ENCODE measurements at regions not wholly inside any gene's neighbourhood (a gene's known extent, or its start where the extent isn't known, plus 50 kb on each side); places are given as distances from the start of the nearest gene placed in this dataset.

DNA sequence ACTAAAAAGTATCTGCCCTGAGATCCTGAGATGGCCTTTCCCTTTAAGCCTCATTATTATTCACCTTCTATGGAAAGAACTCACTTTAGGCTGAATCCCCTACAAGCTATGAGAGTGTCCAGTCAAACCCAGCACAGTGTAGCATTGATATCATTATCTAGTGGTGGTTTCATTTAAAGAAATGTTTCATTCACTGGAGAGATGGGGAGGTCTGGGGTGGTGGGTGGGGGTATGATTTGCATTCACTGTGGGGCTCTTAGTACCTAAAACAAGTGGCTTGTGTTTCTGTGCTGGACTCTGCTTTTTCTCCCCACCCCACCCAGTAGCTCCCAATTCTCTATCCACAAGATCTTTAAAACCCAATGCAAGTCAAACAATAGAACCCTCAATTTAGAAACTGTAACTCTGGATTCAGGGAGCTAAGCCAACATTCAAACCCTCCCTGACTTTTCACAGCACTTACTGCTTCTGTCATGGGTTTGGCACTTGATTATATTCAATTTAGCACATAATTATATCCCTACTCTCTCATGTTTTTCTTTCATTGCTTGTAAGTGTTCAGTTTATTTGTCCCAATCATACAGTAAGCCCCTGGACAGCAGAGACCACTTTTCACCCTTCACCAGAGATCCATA, 310.5 kb upstream of the THBS1 start:
- TF ChIP-seq, protein P1, sequence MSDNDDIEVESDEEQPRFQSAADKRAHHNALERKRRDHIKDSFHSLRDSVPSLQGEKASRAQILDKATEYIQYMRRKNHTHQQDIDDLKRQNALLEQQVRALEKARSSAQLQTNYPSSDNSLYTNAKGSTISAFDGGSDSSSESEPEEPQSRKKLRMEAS (IDR thresholded peaks at IDR 0.05; ENCODE audit: low read depth): no peak
- TF ChIP-seq, protein P2, sequence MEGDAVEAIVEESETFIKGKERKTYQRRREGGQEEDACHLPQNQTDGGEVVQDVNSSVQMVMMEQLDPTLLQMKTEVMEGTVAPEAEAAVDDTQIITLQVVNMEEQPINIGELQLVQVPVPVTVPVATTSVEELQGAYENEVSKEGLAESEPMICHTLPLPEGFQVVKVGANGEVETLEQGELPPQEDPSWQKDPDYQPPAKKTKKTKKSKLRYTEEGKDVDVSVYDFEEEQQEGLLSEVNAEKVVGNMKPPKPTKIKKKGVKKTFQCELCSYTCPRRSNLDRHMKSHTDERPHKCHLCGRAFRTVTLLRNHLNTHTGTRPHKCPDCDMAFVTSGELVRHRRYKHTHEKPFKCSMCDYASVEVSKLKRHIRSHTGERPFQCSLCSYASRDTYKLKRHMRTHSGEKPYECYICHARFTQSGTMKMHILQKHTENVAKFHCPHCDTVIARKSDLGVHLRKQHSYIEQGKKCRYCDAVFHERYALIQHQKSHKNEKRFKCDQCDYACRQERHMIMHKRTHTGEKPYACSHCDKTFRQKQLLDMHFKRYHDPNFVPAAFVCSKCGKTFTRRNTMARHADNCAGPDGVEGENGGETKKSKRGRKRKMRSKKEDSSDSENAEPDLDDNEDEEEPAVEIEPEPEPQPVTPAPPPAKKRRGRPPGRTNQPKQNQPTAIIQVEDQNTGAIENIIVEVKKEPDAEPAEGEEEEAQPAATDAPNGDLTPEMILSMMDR (IDR thresholded peaks at IDR 0.05): no peak
- TF ChIP-seq POLR2AphosphoS5 (IDR thresholded peaks at IDR 0.05; ENCODE audit: low read depth, low read length) (no peak), MXI1 (IDR thresholded peaks at IDR 0.05; ENCODE audit: low read depth, low read length) (no peak), RFX5 (IDR thresholded peaks at IDR 0.05; ENCODE audit: low read length) (no peak), RCOR1 (IDR thresholded peaks at IDR 0.05; ENCODE audit: low read length) (no peak)
- TF ChIP-seq, protein P3, sequence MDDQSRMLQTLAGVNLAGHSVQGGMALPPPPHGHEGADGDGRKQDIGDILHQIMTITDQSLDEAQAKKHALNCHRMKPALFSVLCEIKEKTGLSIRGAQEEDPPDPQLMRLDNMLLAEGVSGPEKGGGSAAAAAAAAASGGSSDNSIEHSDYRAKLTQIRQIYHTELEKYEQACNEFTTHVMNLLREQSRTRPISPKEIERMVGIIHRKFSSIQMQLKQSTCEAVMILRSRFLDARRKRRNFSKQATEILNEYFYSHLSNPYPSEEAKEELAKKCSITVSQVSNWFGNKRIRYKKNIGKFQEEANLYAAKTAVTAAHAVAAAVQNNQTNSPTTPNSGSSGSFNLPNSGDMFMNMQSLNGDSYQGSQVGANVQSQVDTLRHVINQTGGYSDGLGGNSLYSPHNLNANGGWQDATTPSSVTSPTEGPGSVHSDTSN (IDR thresholded peaks at IDR 0.05): no peak

All from SK-N-SH (cell line).